ENCODE measurements at regions not wholly inside any gene's neighbourhood (a gene's known extent, or its start where the extent isn't known, plus 50 kb on each side); places are given as distances from the start of the nearest gene placed in this dataset.

DNA sequence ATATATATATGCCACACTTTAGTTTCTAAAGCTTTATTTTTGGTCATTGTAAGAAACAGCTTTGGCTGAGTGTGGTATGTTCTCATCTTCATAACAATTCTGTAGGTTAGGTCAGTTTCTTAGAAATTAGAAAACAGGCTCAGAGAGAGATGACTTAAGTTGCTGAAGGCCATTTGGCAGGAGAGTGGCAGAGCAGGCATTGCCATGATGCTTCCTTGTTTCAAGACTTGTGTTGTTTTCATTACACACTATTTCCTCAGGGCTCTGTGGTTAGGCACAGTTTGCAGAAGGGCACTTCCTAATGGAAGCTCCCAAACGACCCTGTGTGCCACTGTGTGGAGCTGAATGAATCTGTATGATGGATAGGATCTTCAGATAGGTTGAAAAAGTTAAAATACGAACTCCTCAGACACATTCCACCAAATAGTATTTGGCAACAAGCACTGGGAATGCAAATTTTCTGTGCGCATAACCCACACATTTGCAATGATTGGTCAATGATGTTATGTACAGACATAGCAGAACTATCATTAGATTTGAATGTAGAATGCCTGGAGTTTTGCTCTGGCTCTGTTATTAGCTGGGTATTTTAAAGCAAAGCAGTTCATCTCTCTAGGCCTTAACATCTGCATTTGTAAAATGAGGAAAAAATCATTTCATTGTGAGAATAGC, 274.3 kb upstream of the HS3ST1 start:
- Histone ChIP-seq H3K4me3 (no peak overlapping the region), H3K36me3 (no peaks in the 10 kb centered on the region), H3K27ac (no peak overlapping the region), H3K9me3 (no peaks in the 10 kb centered on the region), H3K27me3 (no peaks in the 10 kb centered on the region), H3K4me1 (peaks cover 0 to 4% (median 1%) of the 10 kb centered on the region in 4 donors)
- ATAC-seq (ENCODE audit: low FRiP score in 2 of 2) = no peak
- TF ChIP-seq EP300 (IDR thresholded peaks at IDR 0.05) = no peak
- TF ChIP-seq POLR2A (IDR thresholded peaks at IDR 0.05) = no peak
- TF ChIP-seq, protein P1, sequence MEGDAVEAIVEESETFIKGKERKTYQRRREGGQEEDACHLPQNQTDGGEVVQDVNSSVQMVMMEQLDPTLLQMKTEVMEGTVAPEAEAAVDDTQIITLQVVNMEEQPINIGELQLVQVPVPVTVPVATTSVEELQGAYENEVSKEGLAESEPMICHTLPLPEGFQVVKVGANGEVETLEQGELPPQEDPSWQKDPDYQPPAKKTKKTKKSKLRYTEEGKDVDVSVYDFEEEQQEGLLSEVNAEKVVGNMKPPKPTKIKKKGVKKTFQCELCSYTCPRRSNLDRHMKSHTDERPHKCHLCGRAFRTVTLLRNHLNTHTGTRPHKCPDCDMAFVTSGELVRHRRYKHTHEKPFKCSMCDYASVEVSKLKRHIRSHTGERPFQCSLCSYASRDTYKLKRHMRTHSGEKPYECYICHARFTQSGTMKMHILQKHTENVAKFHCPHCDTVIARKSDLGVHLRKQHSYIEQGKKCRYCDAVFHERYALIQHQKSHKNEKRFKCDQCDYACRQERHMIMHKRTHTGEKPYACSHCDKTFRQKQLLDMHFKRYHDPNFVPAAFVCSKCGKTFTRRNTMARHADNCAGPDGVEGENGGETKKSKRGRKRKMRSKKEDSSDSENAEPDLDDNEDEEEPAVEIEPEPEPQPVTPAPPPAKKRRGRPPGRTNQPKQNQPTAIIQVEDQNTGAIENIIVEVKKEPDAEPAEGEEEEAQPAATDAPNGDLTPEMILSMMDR (IDR thresholded peaks at IDR 0.05) = no peak
- no peak for TF ChIP-seq POLR2AphosphoS5 (IDR thresholded peaks at IDR 0.05)
- no peak for DNase-seq
- WGBS, 2 donors = 66 to 70% methylated on average over 3 of the region's 3 CpGs

DNA sequence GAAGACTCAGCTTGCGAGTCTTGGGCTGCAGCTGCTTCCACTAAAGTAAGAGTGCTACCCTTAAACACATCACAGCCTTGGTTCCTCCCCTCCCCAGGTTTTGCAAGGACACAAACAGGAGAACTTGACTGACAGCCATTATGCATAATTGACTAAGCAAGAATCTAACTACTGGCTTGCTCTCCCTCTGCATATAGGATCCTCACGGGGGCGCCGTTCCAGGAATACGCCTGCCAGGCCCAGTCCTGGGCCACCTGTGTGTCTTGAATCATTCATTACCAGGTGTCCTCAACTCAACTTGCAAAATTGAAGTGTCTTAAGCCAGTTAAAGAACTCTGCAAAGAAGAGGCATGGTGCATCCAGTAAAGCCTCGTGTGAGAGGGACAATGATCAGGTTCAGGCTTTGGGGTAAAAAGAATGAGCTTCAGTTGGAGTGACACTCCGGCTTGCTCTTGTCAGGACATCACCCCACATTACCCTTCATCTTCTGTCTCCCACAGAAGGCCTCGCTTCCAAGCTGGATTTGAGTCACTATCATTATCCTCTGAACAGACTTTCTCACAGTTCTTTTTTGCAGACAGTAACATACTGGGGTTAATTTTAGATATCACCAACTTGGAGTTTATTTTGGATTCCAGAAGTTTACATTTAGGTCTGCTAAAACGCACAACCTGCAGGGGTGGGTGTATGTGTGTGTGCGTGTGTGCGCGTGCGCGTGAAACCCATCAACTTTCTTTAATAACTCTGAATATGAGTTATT, 273.5 kb upstream of the HS3ST1 start:
- Histone ChIP-seq H3K27me3 (no peaks in the 10 kb centered on the region), H3K4me3 (no peak overlapping the region), H3K36me3 (no peaks in the 10 kb centered on the region), H3K9me3 (no peaks in the 10 kb centered on the region), H3K27ac (no peak overlapping the region), H3K4me1 (peaks cover 0 to 4% (median 1%) of the 10 kb centered on the region in 4 donors)
- DNase-seq = no peak
- ATAC-seq (ENCODE audit: low FRiP score in 2 of 2) = no peak
- WGBS, 2 donors = 87 to 89% methylated on average over 14 of the region's 14 CpGs
- no peak for TF ChIP-seq POLR2AphosphoS5 (IDR thresholded peaks at IDR 0.05)
- TF ChIP-seq POLR2A (IDR thresholded peaks at IDR 0.05) = no peak
- no peak for TF ChIP-seq EP300 (IDR thresholded peaks at IDR 0.05)
- TF ChIP-seq, protein P1 (IDR thresholded peaks at IDR 0.05) = no peak

DNA sequence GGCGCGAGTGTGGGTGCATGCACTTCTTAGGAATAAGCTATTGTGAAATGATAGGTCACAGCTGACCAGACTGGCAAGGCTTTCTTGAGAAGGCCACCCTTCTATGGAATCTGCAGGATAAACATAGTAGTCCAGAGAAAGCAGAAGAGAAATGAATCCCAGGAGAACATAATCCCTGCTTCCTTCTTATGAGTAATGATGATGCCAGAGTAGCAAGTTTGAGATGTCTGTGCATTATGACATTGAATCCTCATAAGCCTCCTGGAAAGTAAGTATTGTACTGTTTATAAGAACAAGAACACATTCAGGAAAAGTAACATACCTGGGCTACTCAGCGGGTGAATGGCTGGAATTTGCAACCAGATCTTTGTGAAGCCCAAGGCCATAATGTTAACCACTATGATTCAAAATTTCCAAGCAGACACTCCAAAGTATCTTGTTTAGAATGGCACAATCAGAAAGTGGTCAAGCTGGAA, 272.1 kb upstream of the HS3ST1 start:
- TF ChIP-seq EP300 (IDR thresholded peaks at IDR 0.05) = no peak
- TF ChIP-seq POLR2AphosphoS5 (IDR thresholded peaks at IDR 0.05) = no peak
- TF ChIP-seq POLR2A (IDR thresholded peaks at IDR 0.05) = no peak
- TF ChIP-seq, protein P1 (IDR thresholded peaks at IDR 0.05) = no peak
- Histone ChIP-seq H3K27me3 (no peaks in the 10 kb centered on the region), H3K27ac (no peak overlapping the region), H3K4me1 (peaks cover 0 to 4% (median 1%) of the 10 kb centered on the region in 4 donors), H3K36me3 (no peaks in the 10 kb centered on the region), H3K9me3 (no peaks in the 10 kb centered on the region), H3K4me3 (no peak overlapping the region)
- WGBS, 2 donors = 94 to 96% methylated on average over 3 of the region's 3 CpGs
- DNase-seq = no peak
- no peak for ATAC-seq (ENCODE audit: low FRiP score in 2 of 2)

DNA sequence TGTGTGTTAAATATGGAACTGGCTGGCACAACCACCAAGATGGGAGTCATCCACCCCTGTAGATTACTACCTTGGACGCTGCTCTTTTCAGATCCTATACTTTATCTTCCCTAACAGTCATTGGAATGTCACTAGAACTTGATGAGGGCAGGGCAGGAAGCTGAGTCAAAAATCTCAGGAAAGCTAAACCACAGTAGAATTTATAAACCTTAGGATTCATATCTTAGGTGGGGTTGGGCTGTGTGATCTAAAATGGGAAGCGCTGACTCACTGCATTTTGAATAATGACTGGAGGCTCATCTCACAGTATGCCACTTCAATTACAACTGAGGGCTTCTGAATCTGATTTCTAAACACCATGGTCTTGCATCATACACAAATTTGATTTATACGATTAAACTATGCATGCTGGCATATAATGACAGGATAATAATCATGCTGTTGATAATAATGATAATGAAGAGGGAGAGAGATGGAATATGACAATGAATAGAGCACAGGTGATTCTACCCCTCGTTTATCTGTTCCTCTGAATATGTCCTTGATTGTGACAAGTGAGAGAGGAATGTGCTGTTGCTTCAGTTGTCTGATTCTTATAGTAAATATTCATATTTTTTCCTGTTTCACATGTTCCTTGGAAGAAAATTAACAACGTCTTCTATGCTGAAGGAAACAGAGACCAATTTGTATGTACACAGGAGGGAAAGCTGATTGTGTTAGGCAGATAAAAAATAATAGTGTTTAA, 270.3 kb upstream of the HS3ST1 start:
- H3K27ac ChIP-seq = no peak overlapping the region
- H3K4me3 ChIP-seq = no peak overlapping the region
- H3K4me1 ChIP-seq = peaks cover 0 to 4% (median 1%) of the 10 kb centered on the region in 4 donors
- peak in 1 of 2 donors; percentile 11 for TF ChIP-seq POLR2AphosphoS5 (IDR thresholded peaks at IDR 0.05)
- TF ChIP-seq, protein P1 (IDR thresholded peaks at IDR 0.05) = no peak
- peaks cover 0 to 5% (median 3%) of the 10 kb centered on the region in 4 donors for H3K9me3 ChIP-seq
- no peaks in the 10 kb centered on the region for H3K36me3 ChIP-seq
- no peaks in the 10 kb centered on the region for H3K27me3 ChIP-seq
- no peak for ATAC-seq (ENCODE audit: low FRiP score in 2 of 2)
- WGBS, 2 donors = 49 to 56% methylated on average over 5 of the region's 5 CpGs
- DNase-seq = no peak
